GM12878 (cell line): ENCODE measurements at regions not wholly inside any gene's neighbourhood (a gene's known extent, or its start where the extent isn't known, plus 50 kb on each side); places are given as distances from the start of the nearest gene placed in this dataset.

Experiments
- ATAC-seq: fragments of 200-7000 bp; cut with Tn5 transposase; 3 replicates; pipeline ENCODE4 v1.9.1; 2020; ENCODE audit warnings: mild to moderate bottlenecking, moderate library complexity
- BruUV-seq: library from RNA; stranded (reverse); fragments of 400-500 nt; replicated peaks from 2 replicates; lab custom pipeline; 2021; lab: Mats Ljungman, UMichigan
- CTCF ChIA-PET: fragments of 300-600 bp; sonication (Branson Sonifier 250); formaldehyde crosslinking; extraction: SDS; loops from one replicate; lab custom pipeline; 2021; ENCODE audit warnings: inconsistent platforms; lab: Yijun Ruan, JAX
- POLR2A ChIA-PET: fragments of 350-600 bp; formaldehyde crosslinking; extraction: SDS; loops from one replicate; lab custom pipeline; 2021; ENCODE audit warnings: inconsistent platforms; lab: Charles Lee
- RAD21 ChIA-PET: fragments of 300-600 bp; sonication (Branson Sonifier 250); formaldehyde crosslinking; loops from one replicate; lab custom pipeline; 2023; ENCODE audit warnings: antibody characterized with exemption; ENCODE audit not compliant: unreplicated experiment; lab: Charles Lee
- SMC1A ChIA-PET: fragments of 300-600 bp; sonication (Branson Sonifier 250); formaldehyde crosslinking; loops from one replicate; lab custom pipeline; 2023; ENCODE audit not compliant: unreplicated experiment, uncharacterized antibody; lab: Charles Lee
- DNase-seq: peaks from one replicate; pipeline ENCODE4 v3.0.0-alpha.2; 2011; ENCODE audit warnings: low read depth, low spot score
- FAIRE-seq: peaks from 3 replicates; lab custom pipeline; 2011; peaks lifted over from hg19 to GRCh38; lab: Jason Lieb, UNC
- H2AFZ ChIP-seq: 2 replicates; pipeline ENCODE4 v1.6.0; 2011; ENCODE audit warnings: low read depth, low read length, control low read depth; ENCODE audit not compliant: control insufficient read depth
- H3K27ac ChIP-seq: 2 replicates; pipeline ENCODE4 v1.5.1; 2011; ENCODE audit warnings: control low read depth; ENCODE audit not compliant: control insufficient read depth, insufficient read depth
- H3K27me3 ChIP-seq, 2 experiments: replicated peaks in 1 of 2; 2 replicates each; pipeline versions ENCODE4 v1.6.0 to v1.6.1; 2011; ENCODE audit warnings: low read length in 1 of 2; ENCODE audit not compliant: control insufficient read depth in 2 of 2, insufficient read depth in 2 of 2
- H3K36me3 ChIP-seq, 2 experiments: 2 replicates each; pipeline ENCODE4 v1.5.1; 2011; ENCODE audit warnings: low read length in 1 of 2; ENCODE audit not compliant: control insufficient read depth in 2 of 2, insufficient read depth in 2 of 2
- H3K4me1 ChIP-seq: 2 replicates; pipeline ENCODE4 v1.6.1; 2011; ENCODE audit warnings: mild to moderate bottlenecking, low read length, moderate library complexity, mixed read lengths; ENCODE audit not compliant: control insufficient read depth, insufficient read depth
- H3K4me2 ChIP-seq: 2 replicates; pipeline ENCODE4 v1.6.0; 2011; ENCODE audit warnings: control low read depth; ENCODE audit not compliant: control insufficient read depth, insufficient read depth
- H3K4me3 ChIP-seq: fragments of 200-600 bp; sonication (generic); 2 replicates; pipeline ENCODE4 v1.5.1; 2016
- H3K79me2 ChIP-seq: 2 replicates; pipeline ENCODE4 v1.6.0; 2011; ENCODE audit warnings: low read length; ENCODE audit not compliant: control insufficient read depth, insufficient read depth
- H3K9ac ChIP-seq: 2 replicates; pipeline ENCODE4 v1.8.0; 2011; ENCODE audit warnings: low read length, control low read depth, mixed read lengths; ENCODE audit not compliant: control insufficient read depth, insufficient read depth
- H3K9me3 ChIP-seq: replicated peaks from 3 replicates; pipeline ENCODE4 v1.5.1; 2011; ENCODE audit warnings: mild to moderate bottlenecking, low read length; ENCODE audit not compliant: control insufficient read depth, insufficient read depth
- H4K20me1 ChIP-seq: 2 replicates; pipeline ENCODE4 v1.6.0; 2011; ENCODE audit not compliant: control insufficient read depth, insufficient read depth
- CHD2 ChIP-seq: IDR thresholded peaks from 2 replicates; pipeline ENCODE4 v1.6.1; 2011; ENCODE audit warnings: low read depth, low read length, improper control_type of control experiment, borderline replicate concordance
- CHD4 ChIP-seq: fragments of 200-600 bp; sonication (generic); IDR thresholded peaks from 2 replicates; pipeline ENCODE4 v1.6.1; 2016; ENCODE audit warnings: mild to moderate bottlenecking
- CREB1 ChIP-seq: IDR thresholded peaks from 2 replicates; pipeline ENCODE4 v1.6.1; 2012; ENCODE audit warnings: low read depth, mild to moderate bottlenecking, inconsistent platforms
- ETV6 ChIP-seq, 2 experiments: fragments of 450-650 bp in 1 of 2; IDR thresholded peaks in 1 of 2; conservative IDR thresholded peaks in 1 of 2; 2 replicates each; pipeline ENCODE4 v1.6.1; 2014; ENCODE audit warnings: antibody characterized with exemption in 1 of 2, borderline replicate concordance in 1 of 2, low read depth in 1 of 2, mild to moderate bottlenecking in 1 of 2, moderate library complexity in 1 of 2
- FOS ChIP-seq: IDR thresholded peaks from 3 replicates; pipeline ENCODE4 v1.6.1; 2011; ENCODE audit warnings: borderline replicate concordance; ENCODE audit not compliant: insufficient read length; ENCODE audit errors: extremely low read depth
- IRF4 ChIP-seq: IDR thresholded peaks from 2 replicates; pipeline ENCODE4 v1.6.1; 2011; ENCODE audit warnings: low read depth, low read length
- SIN3A ChIP-seq: IDR thresholded peaks from 2 replicates; pipeline ENCODE4 v1.6.1; 2012; ENCODE audit warnings: low read depth, low read length, improper control_type of control experiment
- SUPT20H ChIP-seq: IDR thresholded peaks from 2 replicates; pipeline ENCODE4 v1.6.1; 2011; ENCODE audit warnings: low read depth, mild to moderate bottlenecking, low read length, moderate library complexity, borderline replicate concordance; ENCODE audit not compliant: control insufficient read depth
- ZZZ3 ChIP-seq: IDR thresholded peaks from 2 replicates; pipeline ENCODE4 v1.6.1; 2011; ENCODE audit warnings: low read depth; ENCODE audit not compliant: control insufficient read depth, insufficient read length
- WGBS: methylation state at CpG from one replicate; pipeline ENCODE4 v1.1.6; 2016; ENCODE audit warnings: low lambda C conversion rate; ENCODE audit not compliant: insufficient replicate concordance, insufficient coverage; ENCODE audit errors: missing lambda C conversion rate; 5-methylcytosine and 5-hydroxymethylcytosine counted together
- in situ Hi-C: fragments of 300-500 bp; cut with MboI; formaldehyde crosslinking; loops from 9 replicates; pipeline ENCODE4 v1.14.3; 2018; ENCODE audit warnings: mixed read lengths
- intact Hi-C: fragments of 100-400 bp; cut with micrococcal nuclease; formaldehyde crosslinking; loops from one replicate; pipeline ENCODE4 v1.14.2; 2022; ENCODE audit not compliant: unreplicated experiment
- TF ChIP-seq, protein P1 (sequence below): IDR thresholded peaks from 2 replicates; pipeline ENCODE4 v1.6.1; 2011; ENCODE audit warnings: low read depth, low read length, improper control_type of control experiment, borderline replicate concordance
- TF ChIP-seq, protein P2 (sequence below): fragments of 450-650 bp; formaldehyde crosslinking; IDR thresholded peaks from 2 replicates; pipeline ENCODE4 v1.5.0; 2022; ENCODE audit warnings: mild to moderate bottlenecking, missing genetic modification characterization

DNA sequence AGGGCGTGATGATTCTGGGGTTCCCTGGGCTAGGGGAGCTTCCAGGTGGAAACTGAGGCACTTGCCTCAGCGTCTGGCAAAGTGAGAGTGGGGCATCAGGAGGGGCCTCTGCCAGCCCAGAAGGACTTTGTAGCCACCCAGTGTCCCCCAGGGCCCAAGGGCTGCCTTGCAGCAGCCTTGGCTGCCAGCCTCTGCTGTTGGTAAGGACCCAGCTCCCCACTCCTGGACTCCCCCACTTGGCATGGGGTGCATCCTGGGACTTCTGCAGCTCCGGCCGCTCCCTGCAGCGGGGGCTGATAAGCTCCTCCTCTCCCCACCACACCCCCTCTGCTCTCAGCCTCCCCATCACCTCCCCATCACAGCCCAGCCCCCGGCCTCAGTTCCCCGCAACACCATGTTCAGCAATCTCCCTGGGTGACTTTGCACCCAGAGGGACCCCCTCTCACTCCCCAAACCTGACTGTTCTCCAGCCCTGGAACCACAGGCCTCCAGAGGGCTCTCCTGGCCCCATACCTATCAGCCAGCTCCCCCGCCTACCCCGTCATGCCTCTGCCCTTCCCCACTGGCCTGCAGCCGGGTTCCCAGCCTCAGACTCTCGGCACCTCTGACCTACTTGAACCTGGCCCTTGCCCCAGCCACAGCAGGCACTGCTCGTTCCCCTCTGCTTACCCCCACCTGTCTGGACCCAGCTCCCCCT is 113.0 kb downstream of the CRYAA start:
- no peaks in the 10 kb centered on the region for H3K36me3 ChIP-seq
- H3K9me3 ChIP-seq: no peaks in the 10 kb centered on the region
- H3K4me2 ChIP-seq: no peak overlapping the region
- no peak overlapping the region for H2AFZ ChIP-seq
- in situ Hi-C loops (no loop called here), intact Hi-C loops (no loop called here)
- FAIRE-seq: no peak
- RAD21 ChIA-PET: no interaction called here
- no peaks in the 10 kb centered on the region for H4K20me1 ChIP-seq
- no peak overlapping the region for H3K27ac ChIP-seq
- SMC1A ChIA-PET: no interaction called here
- H3K4me1 ChIP-seq: no peaks in the 10 kb centered on the region
- TF ChIP-seq, protein P1, sequence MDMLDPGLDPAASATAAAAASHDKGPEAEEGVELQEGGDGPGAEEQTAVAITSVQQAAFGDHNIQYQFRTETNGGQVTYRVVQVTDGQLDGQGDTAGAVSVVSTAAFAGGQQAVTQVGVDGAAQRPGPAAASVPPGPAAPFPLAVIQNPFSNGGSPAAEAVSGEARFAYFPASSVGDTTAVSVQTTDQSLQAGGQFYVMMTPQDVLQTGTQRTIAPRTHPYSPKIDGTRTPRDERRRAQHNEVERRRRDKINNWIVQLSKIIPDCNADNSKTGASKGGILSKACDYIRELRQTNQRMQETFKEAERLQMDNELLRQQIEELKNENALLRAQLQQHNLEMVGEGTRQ: no peak
- TF ChIP-seq, protein P2, sequence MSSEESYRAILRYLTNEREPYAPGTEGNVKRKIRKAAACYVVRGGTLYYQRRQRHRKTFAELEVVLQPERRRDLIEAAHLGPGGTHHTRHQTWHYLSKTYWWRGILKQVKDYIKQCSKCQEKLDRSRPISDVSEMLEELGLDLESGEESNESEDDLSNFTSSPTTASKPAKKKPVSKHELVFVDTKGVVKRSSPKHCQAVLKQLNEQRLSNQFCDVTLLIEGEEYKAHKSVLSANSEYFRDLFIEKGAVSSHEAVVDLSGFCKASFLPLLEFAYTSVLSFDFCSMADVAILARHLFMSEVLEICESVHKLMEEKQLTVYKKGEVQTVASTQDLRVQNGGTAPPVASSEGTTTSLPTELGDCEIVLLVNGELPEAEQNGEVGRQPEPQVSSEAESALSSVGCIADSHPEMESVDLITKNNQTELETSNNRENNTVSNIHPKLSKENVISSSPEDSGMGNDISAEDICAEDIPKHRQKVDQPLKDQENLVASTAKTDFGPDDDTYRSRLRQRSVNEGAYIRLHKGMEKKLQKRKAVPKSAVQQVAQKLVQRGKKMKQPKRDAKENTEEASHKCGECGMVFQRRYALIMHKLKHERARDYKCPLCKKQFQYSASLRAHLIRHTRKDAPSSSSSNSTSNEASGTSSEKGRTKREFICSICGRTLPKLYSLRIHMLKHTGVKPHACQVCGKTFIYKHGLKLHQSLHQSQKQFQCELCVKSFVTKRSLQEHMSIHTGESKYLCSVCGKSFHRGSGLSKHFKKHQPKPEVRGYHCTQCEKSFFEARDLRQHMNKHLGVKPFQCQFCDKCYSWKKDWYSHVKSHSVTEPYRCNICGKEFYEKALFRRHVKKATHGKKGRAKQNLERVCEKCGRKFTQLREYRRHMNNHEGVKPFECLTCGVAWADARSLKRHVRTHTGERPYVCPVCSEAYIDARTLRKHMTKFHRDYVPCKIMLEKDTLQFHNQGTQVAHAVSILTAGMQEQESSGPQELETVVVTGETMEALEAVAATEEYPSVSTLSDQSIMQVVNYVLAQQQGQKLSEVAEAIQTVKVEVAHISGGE: no peak
- TF ChIP-seq ZZZ3: no peak
- no peak for TF ChIP-seq SIN3A
- TF ChIP-seq ETV6 (conservative IDR thresholded peaks at IDR 0.05 in 1 of 2, IDR thresholded peaks at IDR 0.05 in 1 of 2; ENCODE audit: borderline replicate concordance in 1 of 2, low read depth in 1 of 2): no peak
- TF ChIP-seq IRF4: no peak
- TF ChIP-seq CREB1: no peak
- no peak for TF ChIP-seq SUPT20H
- TF ChIP-seq CHD4: no peak
- no peak for TF ChIP-seq FOS
- TF ChIP-seq CHD2: no peak
- no peaks in the 10 kb centered on the region for H3K79me2 ChIP-seq
- DNase-seq: no peak
- 54% methylated on average over 12 of the region's 12 CpGs for WGBS
- H3K9ac ChIP-seq: no peak overlapping the region
- no TSS peak for BruUV-seq
- H3K27me3 ChIP-seq: no peaks in the 10 kb centered on the region; a peak in 1 of 4 replicates
- peak; percentile 26; the same call in 2 of the 3 replicates for ATAC-seq
- H3K4me3 ChIP-seq: no peak overlapping the region
- POLR2A ChIA-PET: no interaction called here
- CTCF ChIA-PET: no interaction called here
